ENCODE measurements at regions not wholly inside any gene's neighbourhood (a gene's known extent, or its start where the extent isn't known, plus 50 kb on each side); places are given as distances from the start of the nearest gene placed in this dataset.

- H3K4me3 ChIP-seq (ENCODE audit: low read length): no peak overlapping the region
- H3K4me1 ChIP-seq (ENCODE audit: insufficient read depth, low read length): no peaks in the 10 kb centered on the region
- 92% methylated on average over 17 of the region's 17 CpGs for WGBS
- no peaks in the 10 kb centered on the region for H3K9me3 ChIP-seq (ENCODE audit: insufficient read depth, low read depth, low read length)
- H3K9ac ChIP-seq (ENCODE audit: low read depth, low read length): no peak overlapping the region
- H3K27ac ChIP-seq (ENCODE audit: low read depth, low read length): no peak overlapping the region
- H3K36me3 ChIP-seq (ENCODE audit: insufficient read depth, low read length): no peaks in the 10 kb centered on the region
- no peaks in the 10 kb centered on the region for H3K27me3 ChIP-seq (ENCODE audit: insufficient read depth, low read length)
Observed at GRCh38 chr7:156497776-156498509, 142.6 kb upstream of the RNF32 start.

DNA sequence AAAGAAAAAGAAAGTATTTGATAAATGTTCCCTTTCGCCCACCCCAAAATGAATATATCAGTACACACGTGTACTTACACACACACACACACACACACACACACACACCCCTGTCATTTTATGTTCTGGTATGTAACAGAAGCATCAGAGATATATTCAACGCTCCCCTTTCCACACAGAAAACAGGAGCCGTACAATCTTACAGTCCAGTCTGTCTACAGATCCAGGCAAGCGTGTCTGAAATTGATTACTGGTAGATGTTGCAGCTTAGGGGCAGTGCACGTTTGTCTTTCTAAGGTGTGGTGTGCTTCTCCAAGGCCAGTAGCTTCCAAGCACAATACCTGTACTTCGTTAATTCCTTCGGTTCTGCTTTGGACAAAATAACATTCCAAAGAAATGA lies 143.7 kb upstream of the RNF32 start:
- Histone ChIP-seq H3K36me3 (ENCODE audit: insufficient read depth, low read length) (no peaks in the 10 kb centered on the region), H3K27me3 (ENCODE audit: insufficient read depth, low read length) (no peaks in the 10 kb centered on the region), H3K4me1 (ENCODE audit: insufficient read depth, low read length) (no peaks in the 10 kb centered on the region), H3K9ac (ENCODE audit: low read depth, low read length) (no peak overlapping the region), H3K9me3 (ENCODE audit: insufficient read depth, low read depth, low read length) (no peaks in the 10 kb centered on the region), H3K4me3 (ENCODE audit: low read length) (no peak overlapping the region), H3K27ac (ENCODE audit: low read depth, low read length) (no peak overlapping the region)
- WGBS: 95% methylated on average over 6 of the region's 8 CpGs

DNA sequence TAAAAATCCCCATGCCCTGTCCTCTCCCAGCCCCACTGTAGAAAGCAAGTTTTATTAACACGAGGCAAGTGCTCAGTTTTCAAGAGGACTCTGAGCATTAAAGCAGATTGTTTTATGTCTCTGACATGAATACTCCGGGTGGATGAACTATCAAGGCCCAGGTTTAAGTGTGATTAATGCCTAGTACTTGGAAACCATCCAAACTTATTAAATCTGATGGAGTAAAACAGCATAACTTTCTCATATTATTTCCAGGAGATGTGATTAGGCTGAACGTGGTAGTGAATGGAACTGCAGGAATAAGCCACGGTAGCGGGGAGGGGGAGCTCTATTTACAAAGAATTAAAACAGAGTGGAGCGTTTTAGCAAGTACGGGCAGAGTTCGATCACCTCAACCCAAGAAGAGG lies 144.2 kb upstream of the RNF32 start:
- WGBS: 80% methylated on average over 5 of the region's 8 CpGs
- no peaks in the 10 kb centered on the region for H3K36me3 ChIP-seq (ENCODE audit: insufficient read depth, low read length)
- no peaks in the 10 kb centered on the region for H3K9me3 ChIP-seq (ENCODE audit: insufficient read depth, low read depth, low read length)
- H3K27ac ChIP-seq (ENCODE audit: low read depth, low read length): no peak overlapping the region
- H3K27me3 ChIP-seq (ENCODE audit: insufficient read depth, low read length): no peaks in the 10 kb centered on the region
- no peak overlapping the region for H3K4me3 ChIP-seq (ENCODE audit: low read length)
- no peak overlapping the region for H3K9ac ChIP-seq (ENCODE audit: low read depth, low read length)
- no peaks in the 10 kb centered on the region for H3K4me1 ChIP-seq (ENCODE audit: insufficient read depth, low read length)

GRCh38 chr7:156494960-156495359 lies 145.6 kb upstream of the RNF32 start:
- Histone ChIP-seq H3K4me1 (ENCODE audit: insufficient read depth, low read length) (no peaks in the 10 kb centered on the region), H3K36me3 (ENCODE audit: insufficient read depth, low read length) (no peaks in the 10 kb centered on the region), H3K27me3 (ENCODE audit: insufficient read depth, low read length) (no peaks in the 10 kb centered on the region), H3K9me3 (ENCODE audit: insufficient read depth, low read depth, low read length) (no peaks in the 10 kb centered on the region), H3K9ac (ENCODE audit: low read depth, low read length) (no peak overlapping the region), H3K4me3 (ENCODE audit: low read length) (no peak overlapping the region), H3K27ac (ENCODE audit: low read depth, low read length) (no peak overlapping the region)
- over 99% methylated on average over 5 of the region's 5 CpGs for WGBS

DNA sequence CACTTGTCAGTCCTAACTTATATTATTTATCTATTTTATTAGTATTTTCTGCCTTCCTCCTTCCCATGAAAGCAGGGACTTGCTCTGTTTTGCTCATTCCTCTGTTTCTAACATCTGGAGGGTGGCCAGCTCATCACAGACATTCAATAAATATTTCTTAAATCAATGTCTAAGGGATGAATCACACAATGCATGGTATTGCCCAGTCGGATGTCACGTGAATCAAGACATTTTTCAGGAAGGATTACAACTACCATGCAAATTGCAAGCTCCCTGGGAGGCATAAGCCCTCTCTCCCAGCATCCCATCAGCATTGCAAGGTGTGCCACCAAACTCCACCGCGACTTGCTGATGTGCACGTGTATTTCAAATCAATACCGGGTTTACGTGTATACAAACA lies 146.6 kb upstream of the RNF32 start:
- Histone ChIP-seq H3K27me3 (ENCODE audit: insufficient read depth, low read length) (no peaks in the 10 kb centered on the region), H3K9ac (ENCODE audit: low read depth, low read length) (no peak overlapping the region), H3K9me3 (ENCODE audit: insufficient read depth, low read depth, low read length) (no peaks in the 10 kb centered on the region), H3K4me1 (ENCODE audit: insufficient read depth, low read length) (no peaks in the 10 kb centered on the region), H3K36me3 (ENCODE audit: insufficient read depth, low read length) (no peaks in the 10 kb centered on the region), H3K27ac (ENCODE audit: low read depth, low read length) (no peak overlapping the region), H3K4me3 (ENCODE audit: low read length) (no peak overlapping the region)
- 94% methylated on average over 7 of the region's 7 CpGs for WGBS

- no peak overlapping the region for H3K27ac ChIP-seq (ENCODE audit: low read depth, low read length)
- H3K9ac ChIP-seq (ENCODE audit: low read depth, low read length): no peak overlapping the region
- H3K4me1 ChIP-seq (ENCODE audit: insufficient read depth, low read length): no peaks in the 10 kb centered on the region
- H3K4me3 ChIP-seq (ENCODE audit: low read length): no peak overlapping the region
- H3K27me3 ChIP-seq (ENCODE audit: insufficient read depth, low read length): no peaks in the 10 kb centered on the region
- no peaks in the 10 kb centered on the region for H3K36me3 ChIP-seq (ENCODE audit: insufficient read depth, low read length)
- H3K9me3 ChIP-seq (ENCODE audit: insufficient read depth, low read depth, low read length): no peaks in the 10 kb centered on the region
- 84% methylated on average over 9 of the region's 9 CpGs for WGBS
Observed at GRCh38 chr7:156492170-156492569, 148.4 kb upstream of the RNF32 start.

DNA sequence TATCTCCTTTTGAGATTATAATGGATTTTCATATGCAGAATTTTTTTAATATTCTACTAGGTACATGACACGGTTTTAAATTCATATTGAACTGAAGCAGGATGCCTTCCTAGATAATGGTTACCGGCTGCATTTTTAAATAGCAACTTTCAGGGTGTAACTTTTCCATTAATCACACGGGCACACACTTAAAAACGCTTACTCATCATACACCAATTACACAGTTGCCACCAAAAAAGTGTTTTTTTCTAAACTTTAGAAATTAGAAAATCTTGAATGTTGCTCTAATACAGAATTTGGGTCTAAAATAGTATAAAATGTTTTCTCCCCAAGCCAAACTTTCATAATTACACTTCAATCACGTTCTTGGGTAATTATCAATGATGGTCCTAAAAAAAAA lies 149.1 kb upstream of the RNF32 start:
- Histone ChIP-seq H3K4me1 (ENCODE audit: insufficient read depth, low read length) (no peaks in the 10 kb centered on the region), H3K27me3 (ENCODE audit: insufficient read depth, low read length) (no peaks in the 10 kb centered on the region), H3K9ac (ENCODE audit: low read depth, low read length) (no peak overlapping the region), H3K4me3 (ENCODE audit: low read length) (no peak overlapping the region), H3K9me3 (ENCODE audit: insufficient read depth, low read depth, low read length) (no peaks in the 10 kb centered on the region), H3K27ac (ENCODE audit: low read depth, low read length) (no peak overlapping the region), H3K36me3 (ENCODE audit: insufficient read depth, low read length) (no peaks in the 10 kb centered on the region)
- 72% methylated on average over 5 of the region's 5 CpGs for whole genome bisulfite sequencing

DNA sequence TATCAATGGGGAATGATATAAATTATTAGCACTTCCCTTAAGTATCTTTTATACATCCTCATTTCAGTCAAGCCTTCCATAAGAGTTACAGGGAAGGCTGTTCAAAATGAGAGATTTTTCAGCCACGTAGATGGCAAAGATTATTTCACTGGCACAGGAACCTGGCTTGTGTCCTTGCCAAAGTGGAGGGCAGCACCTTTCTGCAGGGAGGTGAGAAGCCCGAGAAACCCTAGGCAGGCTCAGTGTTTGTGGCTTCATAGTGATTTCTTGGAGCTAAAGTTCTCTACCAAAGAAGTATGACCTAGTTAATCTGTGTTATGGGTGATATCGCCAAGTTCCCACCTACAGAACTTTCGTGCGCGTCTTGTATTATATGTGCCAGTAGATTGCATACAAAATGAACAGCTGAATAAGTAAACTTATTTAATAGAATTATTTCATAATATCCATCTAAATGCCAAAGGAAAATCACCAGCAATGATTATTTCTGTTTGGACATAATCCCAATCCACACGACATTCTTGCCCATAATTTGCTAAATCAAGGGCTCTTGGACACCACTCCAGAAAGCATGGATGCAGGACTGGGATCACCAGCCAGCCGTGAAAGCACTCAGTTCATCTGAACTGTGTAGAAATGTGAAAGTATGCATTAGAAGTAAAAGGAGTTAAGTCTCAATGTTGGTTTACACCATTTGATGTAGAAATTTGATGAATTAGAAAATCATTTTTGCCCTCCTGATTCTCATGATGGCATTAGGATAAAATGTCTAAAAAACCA lies 150.4 kb upstream of the RNF32 start:
- 88% methylated on average over 8 of the region's 8 CpGs for WGBS
- H3K36me3 ChIP-seq (ENCODE audit: insufficient read depth, low read length): no peaks in the 10 kb centered on the region
- H3K9me3 ChIP-seq (ENCODE audit: insufficient read depth, low read depth, low read length): no peaks in the 10 kb centered on the region
- no peak overlapping the region for H3K9ac ChIP-seq (ENCODE audit: low read depth, low read length)
- H3K4me3 ChIP-seq (ENCODE audit: low read length): no peak overlapping the region
- H3K4me1 ChIP-seq (ENCODE audit: insufficient read depth, low read length): no peaks in the 10 kb centered on the region
- H3K27ac ChIP-seq (ENCODE audit: low read depth, low read length): no peak overlapping the region
- no peaks in the 10 kb centered on the region for H3K27me3 ChIP-seq (ENCODE audit: insufficient read depth, low read length)

DNA sequence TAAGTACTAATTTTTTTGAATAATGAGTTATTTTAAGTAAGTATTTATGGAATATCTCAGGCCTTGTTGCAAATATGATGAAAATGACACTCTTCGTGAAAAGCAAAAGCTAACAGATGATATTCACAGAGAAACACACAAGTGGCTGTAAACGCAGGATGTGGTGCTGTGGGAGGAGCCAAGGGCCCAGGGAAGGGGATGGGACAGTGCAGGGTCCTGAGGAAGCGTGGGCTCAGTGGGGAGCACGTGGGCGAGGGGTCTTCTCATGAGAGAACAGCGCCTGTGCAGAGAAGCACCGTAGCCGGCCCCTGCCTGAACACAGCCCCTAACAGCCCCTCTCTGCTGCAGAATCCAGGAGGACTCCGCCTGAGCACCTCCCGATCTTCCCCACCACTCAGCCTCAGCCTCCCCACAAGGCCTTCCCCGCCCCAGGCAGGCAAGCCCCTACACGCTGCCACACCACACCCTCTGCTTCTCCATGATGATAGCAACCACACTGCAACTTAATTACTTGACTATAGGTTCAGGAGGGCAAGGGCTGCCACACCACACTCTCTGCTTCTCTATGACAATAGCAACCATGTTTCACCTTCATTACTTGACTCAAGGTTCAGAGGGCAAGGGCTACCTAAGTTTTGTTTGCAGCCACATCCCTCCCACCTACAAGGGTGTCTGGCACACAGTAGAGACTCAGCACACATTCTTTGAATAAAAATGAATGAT lies 152.6 kb upstream of the RNF32 start:
- no peaks in the 10 kb centered on the region for H3K9me3 ChIP-seq (ENCODE audit: insufficient read depth, low read depth, low read length)
- no peak overlapping the region for H3K4me3 ChIP-seq (ENCODE audit: low read length)
- H3K27me3 ChIP-seq (ENCODE audit: insufficient read depth, low read length): no peaks in the 10 kb centered on the region
- no peak overlapping the region for H3K9ac ChIP-seq (ENCODE audit: low read depth, low read length)
- no peaks in the 10 kb centered on the region for H3K4me1 ChIP-seq (ENCODE audit: insufficient read depth, low read length)
- H3K27ac ChIP-seq (ENCODE audit: low read depth, low read length): no peak overlapping the region
- WGBS: 78% methylated on average over 12 of the region's 12 CpGs
- H3K36me3 ChIP-seq (ENCODE audit: insufficient read depth, low read length): no peaks in the 10 kb centered on the region

DNA sequence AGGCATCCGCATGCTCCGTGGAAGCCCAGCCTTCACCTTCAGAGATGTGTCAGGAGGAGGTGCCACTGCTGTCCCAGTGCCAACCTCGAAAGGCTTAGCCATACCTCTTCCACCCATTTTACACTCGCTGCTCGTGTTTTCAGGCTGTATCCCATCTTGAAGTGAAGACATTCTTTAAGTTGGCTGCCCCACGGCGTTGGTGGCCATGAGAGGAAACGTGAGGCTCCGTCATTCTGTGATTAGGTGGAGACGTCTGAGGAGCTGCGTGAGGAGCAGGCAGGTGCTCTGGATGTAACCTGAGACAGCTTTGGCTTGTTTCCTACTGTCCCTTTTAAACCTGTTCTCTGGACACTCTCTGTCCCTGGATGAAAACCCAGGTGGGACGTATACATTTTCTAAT lies 159.9 kb upstream of the RNF32 start:
- Histone ChIP-seq H3K9me3 (ENCODE audit: insufficient read depth, low read depth, low read length) (no peaks in the 10 kb centered on the region), H3K27me3 (ENCODE audit: insufficient read depth, low read length) (no peaks in the 10 kb centered on the region)

DNA sequence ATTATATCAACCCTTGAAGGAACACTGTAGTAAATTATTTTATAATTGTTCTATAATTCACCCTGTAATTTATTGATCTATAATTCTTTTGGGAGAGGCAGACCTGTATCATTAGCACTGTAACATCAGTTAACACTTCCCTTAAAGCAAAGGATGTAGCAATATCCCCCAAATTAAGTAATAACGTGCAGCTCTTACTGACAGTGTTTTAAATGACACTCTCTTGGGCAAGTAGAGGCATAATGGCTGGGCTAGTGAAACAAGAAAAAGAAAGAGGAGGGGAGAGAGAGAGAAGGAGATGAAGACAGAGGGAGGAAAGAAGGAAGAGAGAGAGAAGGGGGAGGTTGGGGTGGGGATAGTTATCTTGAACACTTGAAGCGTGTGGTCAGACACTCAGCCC lies 161.0 kb upstream of the RNF32 start:
- 93% methylated on average over 2 of the region's 2 CpGs for WGBS
- no peak overlapping the region for H3K9ac ChIP-seq (ENCODE audit: low read depth, low read length)
- no peaks in the 10 kb centered on the region for H3K4me1 ChIP-seq (ENCODE audit: insufficient read depth, low read length)
- no peaks in the 10 kb centered on the region for H3K27me3 ChIP-seq (ENCODE audit: insufficient read depth, low read length)
- H3K36me3 ChIP-seq (ENCODE audit: insufficient read depth, low read length): no peaks in the 10 kb centered on the region
- H3K27ac ChIP-seq (ENCODE audit: low read depth, low read length): no peak overlapping the region
- H3K9me3 ChIP-seq (ENCODE audit: insufficient read depth, low read depth, low read length): no peaks in the 10 kb centered on the region
- H3K4me3 ChIP-seq (ENCODE audit: low read length): no peak overlapping the region

More for the DNA sequence above, 159.9 kb upstream of the RNF32 start:
- WGBS: 90% methylated on average over 12 of the region's 12 CpGs
- Histone ChIP-seq H3K9ac (ENCODE audit: low read depth, low read length) (no peak overlapping the region), H3K36me3 (ENCODE audit: insufficient read depth, low read length) (no peaks in the 10 kb centered on the region), H3K4me1 (ENCODE audit: insufficient read depth, low read length) (no peaks in the 10 kb centered on the region), H3K27ac (ENCODE audit: low read depth, low read length) (no peak overlapping the region), H3K4me3 (ENCODE audit: low read length) (no peak overlapping the region)

Data from HUES64 (cell line).